ENCODE measurements at regions not wholly inside any gene's neighbourhood (a gene's known extent, or its start where the extent isn't known, plus 50 kb on each side); places are given as distances from the start of the nearest gene placed in this dataset.

DNA sequence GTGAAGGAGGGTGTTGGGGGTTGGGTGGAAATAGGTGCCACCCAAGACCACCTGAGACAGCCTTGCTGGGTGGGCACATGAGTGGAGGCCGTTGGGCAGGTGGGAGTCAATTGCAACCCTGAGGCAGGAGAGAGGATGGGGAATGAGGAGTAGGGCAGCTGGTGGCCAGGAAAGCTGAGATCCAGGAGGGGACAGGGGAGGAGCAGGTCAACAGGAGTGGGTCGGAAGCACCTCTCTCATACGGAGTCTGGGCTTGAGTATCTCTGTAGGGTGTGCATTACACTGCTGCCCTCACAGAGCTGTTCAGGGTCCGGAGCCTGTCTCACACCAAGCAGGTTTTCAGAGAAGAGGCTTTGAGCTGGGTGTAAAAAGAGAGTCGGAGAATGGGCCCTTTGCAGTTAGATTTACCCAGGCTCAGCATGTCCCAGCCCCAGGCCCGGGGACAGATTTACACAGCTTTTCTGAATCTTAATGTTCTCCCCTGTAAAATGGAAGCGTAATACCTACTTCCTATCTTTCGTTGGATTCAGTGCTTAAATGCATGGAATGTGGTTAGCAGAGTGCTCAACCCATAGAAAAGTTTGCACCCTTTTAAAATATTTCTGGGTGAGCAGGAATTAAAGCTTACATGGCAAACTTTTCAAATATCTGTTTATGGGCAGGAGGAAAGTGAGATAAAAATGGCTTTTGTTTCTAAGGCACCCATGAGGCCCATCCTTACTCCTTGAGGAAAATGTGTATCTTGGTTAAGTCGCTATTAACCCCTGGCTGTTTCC, 144.0 kb upstream of the MYCN start:
- TF ChIP-seq CTCF (IDR thresholded peaks at IDR 0.05; ENCODE audit: insufficient read depth, low read length) (no peak), GABPA (IDR thresholded peaks at IDR 0.05; ENCODE audit: low read depth) (no peak), POLR2AphosphoS5 (IDR thresholded peaks at IDR 0.05; ENCODE audit: low read depth) (no peak), SPI1 (IDR thresholded peaks at IDR 0.05; ENCODE audit: borderline replicate concordance, low read depth) (no peak)
- TF ChIP-seq, protein P1, sequence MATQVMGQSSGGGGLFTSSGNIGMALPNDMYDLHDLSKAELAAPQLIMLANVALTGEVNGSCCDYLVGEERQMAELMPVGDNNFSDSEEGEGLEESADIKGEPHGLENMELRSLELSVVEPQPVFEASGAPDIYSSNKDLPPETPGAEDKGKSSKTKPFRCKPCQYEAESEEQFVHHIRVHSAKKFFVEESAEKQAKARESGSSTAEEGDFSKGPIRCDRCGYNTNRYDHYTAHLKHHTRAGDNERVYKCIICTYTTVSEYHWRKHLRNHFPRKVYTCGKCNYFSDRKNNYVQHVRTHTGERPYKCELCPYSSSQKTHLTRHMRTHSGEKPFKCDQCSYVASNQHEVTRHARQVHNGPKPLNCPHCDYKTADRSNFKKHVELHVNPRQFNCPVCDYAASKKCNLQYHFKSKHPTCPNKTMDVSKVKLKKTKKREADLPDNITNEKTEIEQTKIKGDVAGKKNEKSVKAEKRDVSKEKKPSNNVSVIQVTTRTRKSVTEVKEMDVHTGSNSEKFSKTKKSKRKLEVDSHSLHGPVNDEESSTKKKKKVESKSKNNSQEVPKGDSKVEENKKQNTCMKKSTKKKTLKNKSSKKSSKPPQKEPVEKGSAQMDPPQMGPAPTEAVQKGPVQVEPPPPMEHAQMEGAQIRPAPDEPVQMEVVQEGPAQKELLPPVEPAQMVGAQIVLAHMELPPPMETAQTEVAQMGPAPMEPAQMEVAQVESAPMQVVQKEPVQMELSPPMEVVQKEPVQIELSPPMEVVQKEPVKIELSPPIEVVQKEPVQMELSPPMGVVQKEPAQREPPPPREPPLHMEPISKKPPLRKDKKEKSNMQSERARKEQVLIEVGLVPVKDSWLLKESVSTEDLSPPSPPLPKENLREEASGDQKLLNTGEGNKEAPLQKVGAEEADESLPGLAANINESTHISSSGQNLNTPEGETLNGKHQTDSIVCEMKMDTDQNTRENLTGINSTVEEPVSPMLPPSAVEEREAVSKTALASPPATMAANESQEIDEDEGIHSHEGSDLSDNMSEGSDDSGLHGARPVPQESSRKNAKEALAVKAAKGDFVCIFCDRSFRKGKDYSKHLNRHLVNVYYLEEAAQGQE (IDR thresholded peaks at IDR 0.05; ENCODE audit: insufficient replicate concordance, low read depth), result no peak

Measured in HL-60 (cell line).